ENCODE measurements at regions not wholly inside any gene's neighbourhood (a gene's known extent, or its start where the extent isn't known, plus 50 kb on each side); places are given as distances from the start of the nearest gene placed in this dataset.

DNA sequence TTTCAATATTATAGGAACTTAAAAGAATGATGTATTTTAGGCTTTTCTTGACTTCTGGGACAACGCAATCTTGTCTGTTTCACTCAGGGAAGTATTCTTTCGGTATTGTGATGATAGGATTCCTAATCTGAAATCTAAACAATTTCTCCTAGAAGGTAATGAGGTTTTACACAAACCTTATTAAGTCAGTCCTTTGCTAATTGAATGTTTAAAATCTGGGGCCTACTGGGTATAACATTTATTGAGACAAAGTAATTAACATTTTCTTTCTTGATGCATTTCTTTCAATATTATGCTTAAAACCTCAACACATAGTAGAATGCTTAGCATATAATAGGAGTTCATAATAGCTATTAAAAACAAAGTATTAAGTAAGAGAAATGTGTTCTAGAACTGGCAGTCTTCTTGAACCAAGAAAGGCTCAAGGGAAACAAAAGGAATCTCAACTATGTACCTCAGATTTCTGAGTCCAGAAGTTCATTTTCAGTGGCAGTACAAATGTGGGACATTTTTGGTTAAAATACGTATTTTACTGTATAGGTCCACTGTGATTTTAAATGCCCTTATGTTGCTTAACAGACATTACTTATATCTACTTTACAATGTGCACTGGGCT, 121.4 kb upstream of the BMP2 start:
- CTCF ChIA-PET: interaction anchor here (0.7 kb wide), 1 partner anchor 80 kb away, joined by 3 read pairs; no protein-coding TSS in a partner anchor
- Histone ChIP-seq H3K4me3 (ENCODE audit: low read depth, low read length) (no peak overlapping the region), H3K36me3 (ENCODE audit: control insufficient read depth in 2 of 2, insufficient read depth in 1 of 2, low read length in 2 of 2) (no peaks in the 10 kb centered on the region), H3K4me1 (ENCODE audit: control insufficient read depth, insufficient read depth, low read length) (no peaks in the 10 kb centered on the region), H3K27ac (ENCODE audit: extremely low read depth, low read depth, low read length) (no peak overlapping the region), H3K9me3 (ENCODE audit: control insufficient read depth, insufficient read depth, low read depth, low read length) (no peaks in the 10 kb centered on the region)
- TF ChIP-seq, protein P1, sequence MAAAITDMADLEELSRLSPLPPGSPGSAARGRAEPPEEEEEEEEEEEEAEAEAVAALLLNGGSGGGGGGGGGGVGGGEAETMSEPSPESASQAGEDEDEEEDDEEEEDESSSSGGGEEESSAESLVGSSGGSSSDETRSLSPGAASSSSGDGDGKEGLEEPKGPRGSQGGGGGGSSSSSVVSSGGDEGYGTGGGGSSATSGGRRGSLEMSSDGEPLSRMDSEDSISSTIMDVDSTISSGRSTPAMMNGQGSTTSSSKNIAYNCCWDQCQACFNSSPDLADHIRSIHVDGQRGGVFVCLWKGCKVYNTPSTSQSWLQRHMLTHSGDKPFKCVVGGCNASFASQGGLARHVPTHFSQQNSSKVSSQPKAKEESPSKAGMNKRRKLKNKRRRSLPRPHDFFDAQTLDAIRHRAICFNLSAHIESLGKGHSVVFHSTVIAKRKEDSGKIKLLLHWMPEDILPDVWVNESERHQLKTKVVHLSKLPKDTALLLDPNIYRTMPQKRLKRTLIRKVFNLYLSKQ (tag by site-specific recombination; IDR thresholded peaks at IDR 0.05; ENCODE audit: borderline replicate concordance): no peak
- TF ChIP-seq, protein P2, sequence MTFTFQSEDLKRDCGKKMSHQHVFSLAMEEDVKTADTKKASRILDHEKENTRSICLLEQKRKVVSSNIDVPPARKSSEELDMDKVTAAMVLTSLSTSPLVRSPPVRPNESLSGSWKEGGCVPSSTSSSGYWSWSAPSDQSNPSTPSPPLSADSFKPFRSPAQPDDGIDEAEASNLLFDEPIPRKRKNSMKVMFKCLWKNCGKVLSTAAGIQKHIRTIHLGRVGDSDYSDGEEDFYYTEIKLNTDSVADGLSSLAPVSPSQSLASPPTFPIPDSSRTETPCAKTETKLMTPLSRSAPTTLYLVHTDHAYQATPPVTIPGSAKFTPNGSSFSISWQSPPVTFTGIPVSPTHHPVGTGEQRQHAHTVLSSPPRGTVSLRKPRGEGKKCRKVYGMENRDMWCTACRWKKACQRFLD (tag by site-specific recombination; IDR thresholded peaks at IDR 0.05): no peak
- no peak for TF ChIP-seq ZNF2 (tag by site-specific recombination; IDR thresholded peaks at IDR 0.05)
- no peak for TF ChIP-seq ZNF701 (tag by site-specific recombination; IDR thresholded peaks at IDR 0.05)
- TF ChIP-seq IKZF3 (tag by site-specific recombination; IDR thresholded peaks at IDR 0.05): no peak
- TF ChIP-seq INSM2 (tag by site-specific recombination; IDR thresholded peaks at IDR 0.05): no peak
- no peak for TF ChIP-seq ZNF660 (tag by site-specific recombination; IDR thresholded peaks at IDR 0.05)
- TF ChIP-seq KLF16 (tag by site-specific recombination; IDR thresholded peaks at IDR 0.05): no peak
- no peak for TF ChIP-seq GLIS1 (tag by site-specific recombination; IDR thresholded peaks at IDR 0.05)
- no peak for TF ChIP-seq ZNF335 (tag by site-specific recombination; conservative IDR thresholded peaks at IDR 0.05)
- no peak for TF ChIP-seq KLF1 (tag by site-specific recombination; IDR thresholded peaks at IDR 0.05)
- no peak for TF ChIP-seq ZNF473 (tag by site-specific recombination; IDR thresholded peaks at IDR 0.05)
- POLR2A ChIA-PET: no interaction called here

GRCh38 chr20:6644813-6645628, 122.5 kb upstream of the BMP2 start:
- POLR2A ChIA-PET: no interaction called here
- no peak overlapping the region for H3K27ac ChIP-seq (ENCODE audit: extremely low read depth, low read depth, low read length)
- no peaks in the 10 kb centered on the region for H3K4me1 ChIP-seq (ENCODE audit: control insufficient read depth, insufficient read depth, low read length)
- CTCF ChIA-PET: interaction anchor here (0.6 to 1.6 kb wide), 3 partner anchors 9 to 235 kb away, joined by 3 to 4 read pairs (median 3); no protein-coding TSS in a partner anchor
- TF ChIP-seq GLIS2 (tag by site-specific recombination; IDR thresholded peaks at IDR 0.05) (no peak), ZNF335 (tag by site-specific recombination; conservative IDR thresholded peaks at IDR 0.05) (no peak), ZNF23 (tag by site-specific recombination; IDR thresholded peaks at IDR 0.05; ENCODE audit: borderline replicate concordance) (no peak), ZFP69B (tag by site-specific recombination; IDR thresholded peaks at IDR 0.05) (no peak), ZNF19 (tag by site-specific recombination; IDR thresholded peaks at IDR 0.05; ENCODE audit: low read depth) (no peak)
- H3K9me3 ChIP-seq (ENCODE audit: control insufficient read depth, insufficient read depth, low read depth, low read length): no peaks in the 10 kb centered on the region
- no peaks in the 10 kb centered on the region for H3K36me3 ChIP-seq (ENCODE audit: control insufficient read depth in 2 of 2, insufficient read depth in 1 of 2, low read length in 2 of 2)
- no peak overlapping the region for H3K4me3 ChIP-seq (ENCODE audit: low read depth, low read length)

DNA sequence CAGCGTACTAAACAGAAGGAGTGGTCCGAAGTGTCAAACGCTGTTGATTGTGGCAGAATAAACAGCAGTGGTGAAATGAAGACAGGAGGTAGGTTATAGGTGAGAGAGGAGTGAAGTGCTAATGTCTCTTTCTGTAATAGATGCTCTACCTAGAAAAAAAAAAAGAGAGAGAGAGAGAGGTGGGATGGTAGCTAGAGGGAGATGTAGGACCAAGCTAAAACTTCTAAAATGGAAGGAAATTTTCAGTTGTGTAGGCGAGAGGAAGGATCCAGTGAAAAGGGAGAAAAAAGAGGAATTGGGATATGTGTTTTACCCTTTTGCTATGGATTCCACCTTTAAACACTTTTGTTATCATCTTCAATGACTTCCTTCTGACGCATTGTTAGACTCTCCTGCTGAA, 126.5 kb upstream of the BMP2 start:
- H3K4me1 ChIP-seq (ENCODE audit: control insufficient read depth, insufficient read depth, low read length): no peaks in the 10 kb centered on the region
- no peak overlapping the region for H3K27ac ChIP-seq (ENCODE audit: extremely low read depth, low read depth, low read length)
- POLR2A ChIA-PET: interaction anchor here (0.6 kb wide), 1 partner anchor 128 kb away, joined by 3 read pairs; no protein-coding TSS in a partner anchor
- no peaks in the 10 kb centered on the region for H3K9me3 ChIP-seq (ENCODE audit: control insufficient read depth, insufficient read depth, low read depth, low read length)
- CTCF ChIA-PET: interaction anchor here (1.0 to 1.8 kb wide), 5 partner anchors 67 to 179 kb away, joined by 3 to 6 read pairs (median 5); no protein-coding TSS in a partner anchor
- H3K4me3 ChIP-seq (ENCODE audit: low read depth, low read length): no peak overlapping the region
- no peaks in the 10 kb centered on the region for H3K36me3 ChIP-seq (ENCODE audit: control insufficient read depth in 2 of 2, insufficient read depth in 1 of 2, low read length in 2 of 2)
- TF ChIP-seq ZNF302 (tag by site-specific recombination; IDR thresholded peaks at IDR 0.05; ENCODE audit: low read depth) (no peak), CTCF (tag by site-specific recombination; IDR thresholded peaks at IDR 0.05) (no peak), ZNF501 (tag by site-specific recombination; IDR thresholded peaks at IDR 0.05) (no peak), KLF9 (tag by site-specific recombination; IDR thresholded peaks at IDR 0.05; ENCODE audit: low read depth) (no peak), OSR2 (tag by site-specific recombination; IDR thresholded peaks at IDR 0.05) (no peak), GLIS1 (tag by site-specific recombination; IDR thresholded peaks at IDR 0.05) (no peak), ZNF654 (tag by site-specific recombination; IDR thresholded peaks at IDR 0.05; ENCODE audit: low read depth) (no peak), HOXA7 (CRISPR knock-in tag; IDR thresholded peaks at IDR 0.05; ENCODE audit: borderline replicate concordance) (no peak), ZNF138 (tag by site-specific recombination; IDR thresholded peaks at IDR 0.05; ENCODE audit: borderline replicate concordance) (no peak)
- TF ChIP-seq, protein P3, sequence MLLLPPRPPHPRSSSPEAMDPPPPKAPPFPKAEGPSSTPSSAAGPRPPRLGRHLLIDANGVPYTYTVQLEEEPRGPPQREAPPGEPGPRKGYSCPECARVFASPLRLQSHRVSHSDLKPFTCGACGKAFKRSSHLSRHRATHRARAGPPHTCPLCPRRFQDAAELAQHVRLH (tag by site-specific recombination; IDR thresholded peaks at IDR 0.05): no peak
